ELF-1 (cell line): ENCODE measurements at regions not wholly inside any gene's neighbourhood (a gene's known extent, or its start where the extent isn't known, plus 50 kb on each side); places are given as distances from the start of the nearest gene placed in this dataset.
"Not testable (repeated sequence)": the region's sequence is repeated elsewhere in the genome, so short reads cannot be mapped to it uniquely, and the experiment has no call there.

Experiments
- DNase-seq: peaks from one replicate; pipeline ENCODE4 v3.0.0-alpha.2; 2016; ENCODE audit warnings: low read depth, low spot score

GRCh38 chr6:166846446-166847142 is 109.8 kb downstream of the RNASET2 start:
- DNase-seq: not testable (repeated sequence)

- DNase-seq: no peak
Observed at GRCh38 chr6:166842607-166843006, 113.7 kb downstream of the RNASET2 start.

- DNase-seq: no peak
Observed at GRCh38 chr6:166841216-166841615, 115.1 kb downstream of the RNASET2 start.

GRCh38 chr6:166839569-166839968 is 116.8 kb downstream of the RNASET2 start:
- no peak for DNase-seq

- DNase-seq: no peak
Observed at GRCh38 chr6:166838987-166839386, 117.4 kb downstream of the RNASET2 start.

- DNase-seq: no peak
Observed at GRCh38 chr6:166836785-166837718, 119.3 kb downstream of the RNASET2 start.

GRCh38 chr6:166834049-166834448 is 122.3 kb downstream of the RNASET2 start:
- DNase-seq: no peak

- no peak for DNase-seq
Observed at GRCh38 chr6:166830891-166831363, 125.4 kb downstream of the RNASET2 start.

GRCh38 chr6:166830185-166830890 is 126.0 kb downstream of the RNASET2 start:
- no peak for DNase-seq

- no peak for DNase-seq
Observed at GRCh38 chr6:166826264-166826663, 130.1 kb downstream of the RNASET2 start.

GRCh38 chr6:166825553-166826145 is 130.7 kb downstream of the RNASET2 start:
- no peak for DNase-seq

GRCh38 chr6:166824880-166825250 is 131.5 kb downstream of the RNASET2 start:
- DNase-seq: no peak

- no peak for DNase-seq
Observed at GRCh38 chr6:166824146-166824879, 132.0 kb downstream of the RNASET2 start.

- DNase-seq: no peak
Observed at GRCh38 chr6:166822609-166823008, 133.7 kb downstream of the RNASET2 start.

GRCh38 chr6:166820483-166820882 is 135.9 kb downstream of the RNASET2 start:
- DNase-seq: no peak

- DNase-seq: no peak
Observed at GRCh38 chr6:166820070-166820469, 136.3 kb downstream of the RNASET2 start.

GRCh38 chr6:166815629-166816028 is 140.7 kb downstream of the RNASET2 start:
- DNase-seq: no peak

GRCh38 chr6:166814390-166814789 is 142.0 kb downstream of the RNASET2 start:
- DNase-seq: no peak

- no peak for DNase-seq
Observed at GRCh38 chr6:166813461-166813860, 142.9 kb downstream of the RNASET2 start.

- DNase-seq: no peak
Observed at GRCh38 chr6:166810864-166811263, 145.5 kb downstream of the RNASET2 start.

GRCh38 chr6:166809721-166810120 is 146.6 kb downstream of the RNASET2 start:
- no peak for DNase-seq
